IPS-18c (cell line): ENCODE measurements at regions not wholly inside any gene's neighbourhood (a gene's known extent, or its start where the extent isn't known, plus 50 kb on each side); places are given as distances from the start of the nearest gene placed in this dataset.

Experiments
- H3K4me3 ChIP-seq: 2 replicates; pipeline ENCODE4 v1.7.0; 2013; ENCODE audit warnings: low read depth, mild to moderate bottlenecking, low read length, moderate library complexity; ENCODE audit not compliant: insufficient read depth
- H3K9me3 ChIP-seq: one replicate; pipeline ENCODE4 v1.6.1; 2013; ENCODE audit warnings: mild to moderate bottlenecking, low read length, moderate library complexity; ENCODE audit not compliant: control insufficient read depth, insufficient read depth

- Histone ChIP-seq H3K4me3 (no peak overlapping the region), H3K9me3 (no peaks in the 10 kb centered on the region)
These were observed 658.8 kb upstream of the ID2 start for GRCh38 chr2:8022908-8023640.

GRCh38 chr2:8024506-8024905 lies 657.4 kb upstream of the ID2 start:
- Histone ChIP-seq H3K4me3 (no peak overlapping the region), H3K9me3 (no peaks in the 10 kb centered on the region)

- Histone ChIP-seq H3K9me3 (no peaks in the 10 kb centered on the region), H3K4me3 (no peak overlapping the region)
These were observed 655.5 kb upstream of the ID2 start for GRCh38 chr2:8026381-8026780.

GRCh38 chr2:8027387-8027786 lies 654.5 kb upstream of the ID2 start:
- Histone ChIP-seq H3K4me3 (no peak overlapping the region), H3K9me3 (no peaks in the 10 kb centered on the region)

GRCh38 chr2:8028036-8028435 lies 653.8 kb upstream of the ID2 start:
- Histone ChIP-seq H3K9me3 (no peaks in the 10 kb centered on the region), H3K4me3 (no peak overlapping the region)

GRCh38 chr2:8028436-8028835 lies 653.4 kb upstream of the ID2 start:
- H3K4me3 ChIP-seq: no peak overlapping the region
- no peaks in the 10 kb centered on the region for H3K9me3 ChIP-seq

GRCh38 chr2:8028981-8029380 lies 652.9 kb upstream of the ID2 start:
- Histone ChIP-seq H3K4me3 (no peak overlapping the region), H3K9me3 (no peaks in the 10 kb centered on the region)

- no peak overlapping the region for H3K4me3 ChIP-seq
These were observed 651.1 kb upstream of the ID2 start for GRCh38 chr2:8030573-8031303.

GRCh38 chr2:8031370-8031769 lies 650.5 kb upstream of the ID2 start:
- no peaks in the 10 kb centered on the region for H3K9me3 ChIP-seq
- H3K4me3 ChIP-seq: no peak overlapping the region

More at GRCh38 chr2:8030573-8031303, 651.1 kb upstream of the ID2 start:
- no peaks in the 10 kb centered on the region for H3K9me3 ChIP-seq

- Histone ChIP-seq H3K4me3 (no peak overlapping the region), H3K9me3 (no peaks in the 10 kb centered on the region)
These were observed 648.2 kb upstream of the ID2 start for GRCh38 chr2:8033546-8034096.

- H3K9me3 ChIP-seq: no peaks in the 10 kb centered on the region
- H3K4me3 ChIP-seq: no peak overlapping the region
These were observed 645.5 kb upstream of the ID2 start for GRCh38 chr2:8036366-8036765.

GRCh38 chr2:8039732-8040131 lies 642.1 kb upstream of the ID2 start:
- H3K4me3 ChIP-seq: no peak overlapping the region
- H3K9me3 ChIP-seq: no peaks in the 10 kb centered on the region

GRCh38 chr2:8043295-8043694 lies 638.6 kb upstream of the ID2 start:
- Histone ChIP-seq H3K9me3 (no peaks in the 10 kb centered on the region), H3K4me3 (no peak overlapping the region)

- Histone ChIP-seq H3K4me3 (no peak overlapping the region), H3K9me3 (no peaks in the 10 kb centered on the region)
These were observed 637.7 kb upstream of the ID2 start for GRCh38 chr2:8044046-8044594.

- Histone ChIP-seq H3K9me3 (no peaks in the 10 kb centered on the region), H3K4me3 (no peak overlapping the region)
These were observed 636.7 kb upstream of the ID2 start for GRCh38 chr2:8045081-8045614.

GRCh38 chr2:8046849-8047248 lies 635.0 kb upstream of the ID2 start:
- Histone ChIP-seq H3K9me3 (no peaks in the 10 kb centered on the region), H3K4me3 (no peak overlapping the region)

- no peak overlapping the region for H3K4me3 ChIP-seq
- no peaks in the 10 kb centered on the region for H3K9me3 ChIP-seq
These were observed 632.7 kb upstream of the ID2 start for GRCh38 chr2:8049176-8049575.
